GM23338 (cell line): ENCODE measurements at regions not wholly inside any gene's neighbourhood (a gene's known extent, or its start where the extent isn't known, plus 50 kb on each side); places are given as distances from the start of the nearest gene placed in this dataset.

Experiments used
- ATAC-seq: fragments of 200-7000 bp; cut with Tn5 transposase; 3 replicates; pipeline ENCODE4 v1.9.1; 2020
- DNase-seq: peaks from one replicate; pipeline ENCODE4 v3.0.0-alpha.2; 2015; ENCODE audit warnings: low spot score
- H2AFZ ChIP-seq: fragments of 200-600 bp; sonication (generic); 2 replicates; pipeline ENCODE4 v1.8.0; 2016; ENCODE audit warnings: antibody characterized with exemption, mild to moderate bottlenecking, moderate library complexity
- H3F3A ChIP-seq: fragments of 200-600 bp; sonication (generic); replicated peaks from 2 replicates; pipeline ENCODE4 v1.8.0; 2017; ENCODE audit warnings: antibody characterized with exemption, mixed run types, low read depth
- H3K27ac ChIP-seq: fragments of 200-600 bp; sonication (generic); 2 replicates; pipeline ENCODE4 v1.6.1; 2016; ENCODE audit warnings: low read depth
- H3K27me3 ChIP-seq: fragments of 200-600 bp; sonication (generic); 2 replicates; pipeline ENCODE4 v1.8.0; 2016; ENCODE audit warnings: mild to moderate bottlenecking, mixed run types, moderate library complexity; ENCODE audit not compliant: insufficient read depth
- H3K36me3 ChIP-seq: fragments of 200-600 bp; sonication (generic); 2 replicates; pipeline ENCODE4 v1.8.0; 2016; ENCODE audit warnings: mild to moderate bottlenecking; ENCODE audit not compliant: insufficient read depth
- H3K4me1 ChIP-seq: fragments of 200-600 bp; sonication (generic); 2 replicates; pipeline ENCODE4 v1.8.0; 2016; ENCODE audit warnings: mild to moderate bottlenecking, moderate library complexity; ENCODE audit not compliant: insufficient read depth
- H3K4me2 ChIP-seq: fragments of 200-600 bp; sonication (generic); 2 replicates; pipeline ENCODE4 v1.7.1; 2017; ENCODE audit warnings: mixed run types
- H3K4me3 ChIP-seq: fragments of 200-600 bp; sonication (generic); 2 replicates; pipeline ENCODE4 v1.6.1; 2016; ENCODE audit warnings: mixed run types
- H3K79me2 ChIP-seq: fragments of 200-600 bp; sonication (generic); replicated peaks from 2 replicates; pipeline ENCODE4 v1.8.0; 2017; ENCODE audit warnings: mild to moderate bottlenecking; ENCODE audit not compliant: insufficient read depth
- H3K9me2 ChIP-seq: fragments of 200-600 bp; sonication (generic); 2 replicates; pipeline ENCODE4 v1.8.0; 2017; ENCODE audit not compliant: insufficient read depth
- H4K20me1 ChIP-seq: fragments of 200-600 bp; sonication (generic); replicated peaks from 2 replicates; pipeline ENCODE4 v1.8.0; 2017; ENCODE audit warnings: mild to moderate bottlenecking; ENCODE audit not compliant: insufficient read depth
- H3K27ac Mint-ChIP-seq: 2 replicates; pipeline ENCODE4 v1.8.0; 2020; ENCODE audit warnings: inconsistent platforms, mild to moderate bottlenecking, moderate library complexity, mixed read lengths
- H3K27me3 Mint-ChIP-seq: 3 replicates; pipeline ENCODE4 v1.8.0; 2022; ENCODE audit warnings: low read depth, mild to moderate bottlenecking, moderate library complexity, mixed read lengths, inconsistent platforms; ENCODE audit not compliant: insufficient read depth, poor library complexity
- H3K36me3 Mint-ChIP-seq: 3 replicates; pipeline ENCODE4 v1.8.0; 2021; ENCODE audit warnings: low read depth, mild to moderate bottlenecking, inconsistent platforms, moderate library complexity, mixed read lengths
- H3K4me1 Mint-ChIP-seq: 3 replicates; pipeline ENCODE4 v1.8.0; 2020; ENCODE audit warnings: mild to moderate bottlenecking, inconsistent platforms, mixed read lengths
- H3K4me3 Mint-ChIP-seq: 3 replicates; pipeline ENCODE4 v1.8.0; 2021; ENCODE audit warnings: moderate library complexity, mild to moderate bottlenecking, inconsistent platforms, mixed read lengths
- H3K9me3 Mint-ChIP-seq: 3 replicates; pipeline ENCODE4 v1.8.0; 2020; ENCODE audit warnings: moderate library complexity, mild to moderate bottlenecking, inconsistent platforms, mixed read lengths
- EZH2 ChIP-seq: fragments of 200-600 bp; sonication (generic); IDR thresholded peaks from one replicate; pipeline ENCODE4 v1.8.0; 2017; ENCODE audit warnings: antibody characterized with exemption, mild to moderate bottlenecking, low read depth; ENCODE audit not compliant: unreplicated experiment
- JUNB ChIP-seq: IDR thresholded peaks from one replicate; pipeline ENCODE4 v1.6.1; 2016; ENCODE audit warnings: antibody characterized with exemption; ENCODE audit not compliant: unreplicated experiment
- NANOG ChIP-seq: IDR thresholded peaks from 2 replicates; pipeline ENCODE4 v1.6.1; 2016; ENCODE audit warnings: antibody characterized with exemption, borderline replicate concordance
- REST ChIP-seq: IDR thresholded peaks from one replicate; pipeline ENCODE4 v1.6.1; 2018; ENCODE audit warnings: antibody characterized with exemption; ENCODE audit not compliant: unreplicated experiment
- STAT1 ChIP-seq: IDR thresholded peaks from one replicate; pipeline ENCODE4 v1.6.1; 2016; ENCODE audit warnings: antibody characterized with exemption; ENCODE audit not compliant: unreplicated experiment
- ZNF462 ChIP-seq: fragments of 250-450 bp; sonication (Bioruptor Pico); IDR thresholded peaks from 2 replicates; pipeline ENCODE4 v1.5.0; 2020; ENCODE audit warnings: mild to moderate bottlenecking, moderate library complexity
- TF ChIP-seq, protein P1 (sequence below): IDR thresholded peaks from 2 replicates; pipeline ENCODE4 v1.6.1; 2016; ENCODE audit warnings: antibody characterized with exemption

GRCh38 chr5:143968071-143968878, 156.3 kb downstream of the HMHB1 start (continued):
- TF ChIP-seq ZNF462 (CRISPR knock-in tag) (no peak), JUNB (no peak)
- TF ChIP-seq, protein P1, sequence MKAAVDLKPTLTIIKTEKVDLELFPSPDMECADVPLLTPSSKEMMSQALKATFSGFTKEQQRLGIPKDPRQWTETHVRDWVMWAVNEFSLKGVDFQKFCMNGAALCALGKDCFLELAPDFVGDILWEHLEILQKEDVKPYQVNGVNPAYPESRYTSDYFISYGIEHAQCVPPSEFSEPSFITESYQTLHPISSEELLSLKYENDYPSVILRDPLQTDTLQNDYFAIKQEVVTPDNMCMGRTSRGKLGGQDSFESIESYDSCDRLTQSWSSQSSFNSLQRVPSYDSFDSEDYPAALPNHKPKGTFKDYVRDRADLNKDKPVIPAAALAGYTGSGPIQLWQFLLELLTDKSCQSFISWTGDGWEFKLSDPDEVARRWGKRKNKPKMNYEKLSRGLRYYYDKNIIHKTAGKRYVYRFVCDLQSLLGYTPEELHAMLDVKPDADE, result no peak

- H3K4me2 ChIP-seq, result no peak overlapping the region
- no peak overlapping the region for H2AFZ ChIP-seq
- no peaks in the 10 kb centered on the region for H3K27me3 ChIP-seq
- Mint-ChIP-seq H3K27me3 (peaks cover 4% of the 10 kb centered on the region), H3K4me3 (no peak overlapping the region), H3K27ac (no peak overlapping the region), H3K36me3 (no peaks in the 10 kb centered on the region), H3K4me1 (peaks cover 5% of the 10 kb centered on the region; the same call in 2 of the 3 replicates), H3K9me3 (no peaks in the 10 kb centered on the region)
- no peaks in the 10 kb centered on the region for H3K4me1 ChIP-seq
- H3K27ac ChIP-seq, result no peak overlapping the region
- H3K9me2 ChIP-seq, result 0 out of 2 replicates have a peak, but pooled peaks cover 2% of the 10 kb centered on the region
- no peaks in the 10 kb centered on the region for H3K36me3 ChIP-seq
- DNase-seq (no peak), ATAC-seq (no peak)
- H3K4me3 ChIP-seq, result no peak overlapping the region
- no peaks in the 10 kb centered on the region; the same call in 1 of the 2 replicates for H4K20me1 ChIP-seq
- no peaks in the 10 kb centered on the region for H3K79me2 ChIP-seq
- no peaks in the 10 kb centered on the region for H3F3A ChIP-seq
- TF ChIP-seq STAT1 (no peak), NANOG (no peak), EZH2 (no peak), JUNB (no peak), REST (no peak)
Measured at GRCh38 chr5:143970159-143970558, 158.2 kb downstream of the HMHB1 start.
